GM23248 (cell line): ENCODE measurements at regions not wholly inside any gene's neighbourhood (a gene's known extent, or its start where the extent isn't known, plus 50 kb on each side); places are given as distances from the start of the nearest gene placed in this dataset.

Experiments
- DNase-seq: peaks from one replicate; pipeline ENCODE4 v3.0.0-alpha.2; 2015
- H2AFZ ChIP-seq: fragments of 200-600 bp; sonication (generic); 2 replicates; pipeline ENCODE4 v1.6.1; 2016; ENCODE audit warnings: antibody characterized with exemption
- H3F3A ChIP-seq: fragments of 200-600 bp; sonication (generic); 2 replicates; pipeline ENCODE4 v1.6.1; 2016; ENCODE audit warnings: mild to moderate bottlenecking, antibody characterized with exemption, mixed run types; ENCODE audit not compliant: insufficient read depth
- H3K27ac ChIP-seq: fragments of 200-600 bp; sonication (generic); 2 replicates; pipeline ENCODE4 v1.5.1; 2016; ENCODE audit warnings: mild to moderate bottlenecking
- H3K27me3 ChIP-seq: fragments of 200-600 bp; sonication (generic); replicated peaks from 2 replicates; pipeline ENCODE4 v1.6.1; 2016; ENCODE audit warnings: mild to moderate bottlenecking; ENCODE audit not compliant: insufficient read depth
- H3K36me3 ChIP-seq: fragments of 200-600 bp; sonication (generic); 2 replicates; pipeline ENCODE4 v1.6.1; 2016; ENCODE audit warnings: low read depth, mild to moderate bottlenecking
- H3K4me1 ChIP-seq: fragments of 200-600 bp; sonication (generic); 2 replicates; pipeline ENCODE4 v1.6.1; 2016; ENCODE audit warnings: mild to moderate bottlenecking; ENCODE audit not compliant: insufficient read depth
- H3K4me2 ChIP-seq: fragments of 200-600 bp; sonication (generic); one replicate; pipeline ENCODE4 v1.6.1; 2016; ENCODE audit warnings: mild to moderate bottlenecking; ENCODE audit not compliant: unreplicated experiment
- H3K4me3 ChIP-seq: fragments of 200-600 bp; sonication (generic); 2 replicates; pipeline ENCODE4 v1.5.1; 2016; ENCODE audit warnings: mild to moderate bottlenecking
- H3K79me2 ChIP-seq: fragments of 200-600 bp; sonication (generic); 2 replicates; pipeline ENCODE4 v1.6.1; 2016; ENCODE audit warnings: mild to moderate bottlenecking; ENCODE audit not compliant: insufficient read depth
- H3K9ac ChIP-seq: fragments of 200-600 bp; sonication (generic); 2 replicates; pipeline ENCODE4 v1.6.1; 2016; ENCODE audit warnings: mild to moderate bottlenecking
- H3K9me2 ChIP-seq: fragments of 200-600 bp; sonication (generic); 2 replicates; pipeline ENCODE4 v1.6.1; 2016; ENCODE audit warnings: mixed run types, mild to moderate bottlenecking, moderate library complexity; ENCODE audit not compliant: insufficient read depth
- H3K9me3 ChIP-seq: fragments of 200-600 bp; sonication (generic); one replicate; pipeline ENCODE4 v1.6.1; 2017; ENCODE audit warnings: low read depth
- H4K20me1 ChIP-seq: fragments of 200-600 bp; sonication (generic); 2 replicates; pipeline ENCODE4 v1.6.0; 2016; ENCODE audit not compliant: insufficient read depth
- EZH2 ChIP-seq: fragments of 200-600 bp; sonication (generic); IDR thresholded peaks from 2 replicates; pipeline ENCODE4 v1.6.1; 2018; ENCODE audit warnings: antibody characterized with exemption, mild to moderate bottlenecking; ENCODE audit not compliant: insufficient read depth, poor library complexity, severe bottlenecking
- EZH2phosphoT487 ChIP-seq: fragments of 200-600 bp; sonication (generic); IDR thresholded peaks from 2 replicates; pipeline ENCODE4 v1.6.1; 2018; ENCODE audit warnings: antibody characterized with exemption, moderate library complexity, mild to moderate bottlenecking, low read depth; ENCODE audit not compliant: insufficient read depth
- WGBS, 2 experiments: methylation state at CpG; one replicate each; pipeline ENCODE4 v1.1.6; 2015 to 2017; ENCODE audit warnings: low lambda C conversion rate in 2 of 2, low coverage in 1 of 2; ENCODE audit errors: missing lambda C conversion rate in 2 of 2; 5-methylcytosine and 5-hydroxymethylcytosine counted together
- in situ Hi-C: fragments of 300-500 bp; cut with MboI; formaldehyde crosslinking; loops from 2 replicates; pipeline ENCODE4 v1.15.0; 2020

- H3K27ac ChIP-seq = no peak overlapping the region
- H3K79me2 ChIP-seq = no peaks in the 10 kb centered on the region
- DNase-seq = no peak
- no peaks in the 10 kb centered on the region for H3K36me3 ChIP-seq
- no peaks in the 10 kb centered on the region for H3K9me3 ChIP-seq
- H3K9ac ChIP-seq = no peak overlapping the region
- no peaks in the 10 kb centered on the region for H3F3A ChIP-seq
- H2AFZ ChIP-seq = no peak overlapping the region
- H3K27me3 ChIP-seq = peaks cover 4% of the 10 kb centered on the region
- no peaks in the 10 kb centered on the region for H4K20me1 ChIP-seq
- H3K9me2 ChIP-seq = no peaks in the 10 kb centered on the region
- H3K4me3 ChIP-seq = no peak overlapping the region
- no peak for TF ChIP-seq EZH2
- TF ChIP-seq EZH2phosphoT487 = no peak
- in situ Hi-C loops = no loop called here
- H3K4me2 ChIP-seq = no peak overlapping the region
- H3K4me1 ChIP-seq = no peaks in the 10 kb centered on the region
- 47 to 49% methylated on average over 8 of the region's 8 CpGs for WGBS, 2 experiments
Observed at GRCh38 chr1:38603907-38604306, 255.7 kb downstream of the RRAGC start.

DNA sequence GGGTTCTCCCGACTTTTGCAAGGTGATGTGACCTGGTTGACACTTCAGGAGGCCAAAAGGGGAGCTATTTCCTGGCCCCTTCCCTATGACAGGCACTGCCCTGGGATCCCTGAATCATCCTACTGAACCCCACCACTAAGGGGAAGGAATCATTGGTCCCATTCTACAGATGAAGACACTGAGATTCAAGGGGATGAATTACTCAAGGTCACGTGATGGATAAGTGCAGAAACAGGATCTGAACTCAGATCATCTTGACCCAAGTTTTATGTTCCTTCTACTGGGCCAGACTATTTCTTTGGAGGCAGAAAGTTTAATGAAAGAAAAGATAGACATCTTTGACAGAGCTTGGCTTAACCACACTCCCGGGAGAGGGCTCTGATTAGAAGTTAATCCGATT is 258.7 kb downstream of the RRAGC start:
- H3K9me2 ChIP-seq = no peaks in the 10 kb centered on the region
- no peak overlapping the region for H3K4me3 ChIP-seq
- H3F3A ChIP-seq = no peaks in the 10 kb centered on the region
- H3K79me2 ChIP-seq = no peaks in the 10 kb centered on the region
- WGBS, 2 experiments = 3 to 8% methylated on average over 4 of the region's 4 CpGs
- in situ Hi-C loops = no loop called here
- H3K9ac ChIP-seq = no peak overlapping the region
- no peak overlapping the region for H2AFZ ChIP-seq
- no peak overlapping the region for H3K27ac ChIP-seq
- H3K27me3 ChIP-seq = peaks cover 3% of the 10 kb centered on the region
- no peak for DNase-seq
- TF ChIP-seq EZH2phosphoT487 (no peak), EZH2 (no peak)
- H4K20me1 ChIP-seq = no peaks in the 10 kb centered on the region
- no peaks in the 10 kb centered on the region for H3K4me1 ChIP-seq
- no peaks in the 10 kb centered on the region for H3K9me3 ChIP-seq
- no peaks in the 10 kb centered on the region for H3K36me3 ChIP-seq
- H3K4me2 ChIP-seq = no peak overlapping the region

- Histone ChIP-seq H3K36me3 (no peaks in the 10 kb centered on the region), H3K27ac (no peak overlapping the region), H3K4me3 (no peak overlapping the region), H3K4me2 (no peak overlapping the region), H3K9me3 (no peaks in the 10 kb centered on the region), H3K9me2 (no peaks in the 10 kb centered on the region), H4K20me1 (no peaks in the 10 kb centered on the region), H3K9ac (no peak overlapping the region), H3F3A (no peaks in the 10 kb centered on the region), H3K27me3 (no peaks in the 10 kb centered on the region), H3K79me2 (no peaks in the 10 kb centered on the region), H3K4me1 (no peaks in the 10 kb centered on the region), H2AFZ (no peak overlapping the region)
- DNase-seq = no peak
- in situ Hi-C loops = no loop called here
- TF ChIP-seq EZH2 (no peak), EZH2phosphoT487 (no peak)
- WGBS, 2 experiments = 64 to 71% methylated on average over 1 of the region's 1 CpG
Observed at GRCh38 chr1:38600286-38600685, 259.3 kb downstream of the RRAGC start.

DNA sequence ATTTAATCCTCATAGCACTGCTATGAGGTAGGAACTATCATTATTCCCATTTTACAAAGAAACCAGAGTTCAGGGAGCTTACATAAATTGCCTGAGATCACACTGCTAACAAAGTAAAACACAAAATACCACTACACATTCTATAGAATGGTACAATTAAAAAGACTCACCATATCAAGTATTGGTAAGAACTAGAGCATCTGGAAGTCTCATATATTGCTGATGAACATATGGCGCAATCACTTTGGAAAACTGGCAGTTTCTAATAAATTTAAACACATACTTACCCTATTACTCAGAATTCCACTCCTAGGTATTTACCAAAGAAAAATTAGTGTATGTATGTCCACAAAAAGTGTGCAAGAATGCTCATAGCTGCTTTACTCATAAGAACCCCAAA is 261.5 kb downstream of the RRAGC start:
- no peaks in the 10 kb centered on the region for H3K79me2 ChIP-seq
- TF ChIP-seq EZH2phosphoT487 (no peak), EZH2 (no peak)
- in situ Hi-C loops = no loop called here
- no peaks in the 10 kb centered on the region for H3K4me1 ChIP-seq
- WGBS, 2 experiments = 71 to 74% methylated on average over 1 of the region's 1 CpG
- H3K27ac ChIP-seq = no peak overlapping the region
- H3K4me3 ChIP-seq = no peak overlapping the region
- DNase-seq = no peak
- no peaks in the 10 kb centered on the region for H3K9me3 ChIP-seq
- no peaks in the 10 kb centered on the region for H3K9me2 ChIP-seq
- no peaks in the 10 kb centered on the region for H3K27me3 ChIP-seq
- H4K20me1 ChIP-seq = no peaks in the 10 kb centered on the region
- no peak overlapping the region for H2AFZ ChIP-seq
- no peak overlapping the region for H3K4me2 ChIP-seq
- H3K36me3 ChIP-seq = no peaks in the 10 kb centered on the region
- H3K9ac ChIP-seq = no peak overlapping the region
- H3F3A ChIP-seq = no peaks in the 10 kb centered on the region

GRCh38 chr1:38589036-38589435 is 270.5 kb downstream of the RRAGC start:
- Histone ChIP-seq H3K27ac (no peak overlapping the region), H4K20me1 (no peaks in the 10 kb centered on the region), H3K9ac (no peak overlapping the region), H3K4me1 (no peaks in the 10 kb centered on the region), H3K4me3 (no peak overlapping the region), H2AFZ (no peak overlapping the region), H3K27me3 (no peaks in the 10 kb centered on the region), H3F3A (no peaks in the 10 kb centered on the region), H3K36me3 (no peaks in the 10 kb centered on the region), H3K4me2 (no peak overlapping the region), H3K9me3 (no peaks in the 10 kb centered on the region), H3K9me2 (no peaks in the 10 kb centered on the region), H3K79me2 (no peaks in the 10 kb centered on the region)
- in situ Hi-C loops = no loop called here
- no peak for TF ChIP-seq EZH2phosphoT487
- peak; percentile 6 for DNase-seq
- WGBS, 2 experiments = 0 to 14% methylated on average over 1 of the region's 1 CpG
